DOHH2 (cell line): ENCODE measurements at regions not wholly inside any gene's neighbourhood (a gene's known extent, or its start where the extent isn't known, plus 50 kb on each side); places are given as distances from the start of the nearest gene placed in this dataset.

Experiments
- H3F3A ChIP-seq: fragments of 200-600 bp; sonication (generic), shearing (Covaris generic); 2 replicates; pipeline ENCODE4 v1.6.0; 2016; ENCODE audit warnings: antibody characterized with exemption, mild to moderate bottlenecking; ENCODE audit not compliant: control insufficient read depth, insufficient read depth
- H3K27ac ChIP-seq: fragments of 200-600 bp; sonication (generic); 2 replicates; pipeline ENCODE4 v1.5.1; 2014; ENCODE audit warnings: low read depth, mild to moderate bottlenecking, low read length, moderate library complexity
- H3K27me3 ChIP-seq: fragments of 200-600 bp; sonication (generic); 2 replicates; pipeline ENCODE4 v1.6.1; 2014; ENCODE audit warnings: mild to moderate bottlenecking, low read length, mixed read lengths; ENCODE audit not compliant: control insufficient read depth
- H3K36me3 ChIP-seq: fragments of 200-600 bp; sonication (generic); 2 replicates; pipeline ENCODE4 v1.6.1; 2014; ENCODE audit warnings: mild to moderate bottlenecking, low read length, moderate library complexity, mixed read lengths; ENCODE audit not compliant: control insufficient read depth
- H3K4me1 ChIP-seq: fragments of 200-600 bp; sonication (generic); 2 replicates; pipeline ENCODE4 v1.6.1; 2014; ENCODE audit warnings: mild to moderate bottlenecking, low read length, mixed read lengths; ENCODE audit not compliant: control insufficient read depth
- H3K4me2 ChIP-seq: fragments of 200-600 bp; sonication (generic); 2 replicates; pipeline ENCODE4 v1.6.0; 2014; ENCODE audit warnings: mild to moderate bottlenecking, low read length, moderate library complexity
- H3K4me3 ChIP-seq: fragments of 200-600 bp; sonication (generic); 2 replicates; pipeline ENCODE4 v1.5.1; 2014; ENCODE audit warnings: mild to moderate bottlenecking, low read length, mixed read lengths
- H3K79me2 ChIP-seq: fragments of 200-600 bp; sonication (generic); 2 replicates; pipeline ENCODE4 v1.6.1; 2014; ENCODE audit warnings: mild to moderate bottlenecking, low read length, mixed read lengths; ENCODE audit not compliant: control insufficient read depth
- H3K9me2 ChIP-seq: fragments of 200-600 bp; sonication (generic); replicated peaks from 2 replicates; pipeline ENCODE4 v1.6.1; 2014; ENCODE audit warnings: mild to moderate bottlenecking, low read length, mixed read lengths; ENCODE audit not compliant: control insufficient read depth
- H3K9me3 ChIP-seq: fragments of 200-600 bp; sonication (generic); 2 replicates; pipeline ENCODE4 v1.6.1; 2014; ENCODE audit warnings: antibody characterized with exemption, low read length, mixed read lengths; ENCODE audit not compliant: control insufficient read depth, insufficient read depth
- H4K20me1 ChIP-seq: fragments of 200-600 bp; sonication (generic); 2 replicates; pipeline ENCODE4 v1.6.0; 2014; ENCODE audit warnings: low read depth, mild to moderate bottlenecking, antibody characterized with exemption, low read length, moderate library complexity; ENCODE audit not compliant: control insufficient read depth, insufficient read depth
- CTCF ChIP-seq: fragments of 200-600 bp; sonication (generic); IDR thresholded peaks from one replicate; pipeline ENCODE4 v1.5.1; 2014; ENCODE audit warnings: antibody characterized with exemption, mild to moderate bottlenecking, low read depth, low read length; ENCODE audit not compliant: poor library complexity, severe bottlenecking
- EZH2phosphoT487 ChIP-seq: fragments of 200-600 bp; sonication (generic); IDR thresholded peaks from 2 replicates; pipeline ENCODE4 v1.6.1; 2017; ENCODE audit warnings: borderline replicate concordance, mild to moderate bottlenecking, antibody characterized with exemption, low read length, moderate library complexity, mixed read lengths

- Histone ChIP-seq H4K20me1 (no peaks in the 10 kb centered on the region), H3K27me3 (no peaks in the 10 kb centered on the region), H3K4me2 (no peak overlapping the region), H3K4me3 (no peak overlapping the region), H3K9me3 (no peaks in the 10 kb centered on the region), H3K36me3 (no peaks in the 10 kb centered on the region), H3K9me2 (no peaks in the 10 kb centered on the region), H3F3A (no peaks in the 10 kb centered on the region), H3K79me2 (no peaks in the 10 kb centered on the region), H3K27ac (no peak overlapping the region), H3K4me1 (no peaks in the 10 kb centered on the region)
- no peak for TF ChIP-seq EZH2phosphoT487
- TF ChIP-seq CTCF = no peak
Measured at GRCh38 chr19:28307963-28308362, 905.0 kb downstream of the UQCRFS1 start.

- H3K27ac ChIP-seq = no peak overlapping the region
- no peak overlapping the region for H3K4me3 ChIP-seq
- no peaks in the 10 kb centered on the region for H3K9me3 ChIP-seq
- no peaks in the 10 kb centered on the region for H3K9me2 ChIP-seq
- no peaks in the 10 kb centered on the region for H3K27me3 ChIP-seq
- TF ChIP-seq CTCF = no peak
- TF ChIP-seq EZH2phosphoT487 = no peak
- H3F3A ChIP-seq = no peaks in the 10 kb centered on the region
- no peaks in the 10 kb centered on the region for H3K36me3 ChIP-seq
- no peaks in the 10 kb centered on the region for H3K79me2 ChIP-seq
- H3K4me2 ChIP-seq = no peak overlapping the region
- no peaks in the 10 kb centered on the region for H3K4me1 ChIP-seq
- no peaks in the 10 kb centered on the region for H4K20me1 ChIP-seq
Measured at GRCh38 chr19:28307487-28307886, 905.5 kb downstream of the UQCRFS1 start.

- H3K4me3 ChIP-seq = no peak overlapping the region
- H3K4me1 ChIP-seq = no peaks in the 10 kb centered on the region
- TF ChIP-seq EZH2phosphoT487 (no peak), CTCF (no peak)
- no peaks in the 10 kb centered on the region for H4K20me1 ChIP-seq
- no peak overlapping the region for H3K27ac ChIP-seq
- H3K9me2 ChIP-seq = no peaks in the 10 kb centered on the region
- no peaks in the 10 kb centered on the region for H3K79me2 ChIP-seq
- no peaks in the 10 kb centered on the region for H3K36me3 ChIP-seq
- no peaks in the 10 kb centered on the region for H3K27me3 ChIP-seq
- H3F3A ChIP-seq = no peaks in the 10 kb centered on the region
- no peak overlapping the region for H3K4me2 ChIP-seq
- H3K9me3 ChIP-seq = no peaks in the 10 kb centered on the region
Measured at GRCh38 chr19:28305513-28305912, 907.4 kb downstream of the UQCRFS1 start.

- H3K9me3 ChIP-seq = no peaks in the 10 kb centered on the region
- TF ChIP-seq EZH2phosphoT487 = no peak
- TF ChIP-seq CTCF = no peak
- H3K27me3 ChIP-seq = no peaks in the 10 kb centered on the region
- H3K36me3 ChIP-seq = no peaks in the 10 kb centered on the region
- no peak overlapping the region for H3K27ac ChIP-seq
- no peaks in the 10 kb centered on the region for H3K9me2 ChIP-seq
- no peak overlapping the region for H3K4me2 ChIP-seq
- no peaks in the 10 kb centered on the region for H3K79me2 ChIP-seq
- no peaks in the 10 kb centered on the region for H3K4me1 ChIP-seq
- H4K20me1 ChIP-seq = no peaks in the 10 kb centered on the region
- no peaks in the 10 kb centered on the region for H3F3A ChIP-seq
- H3K4me3 ChIP-seq = no peak overlapping the region
Measured at GRCh38 chr19:28303502-28303901, 909.4 kb downstream of the UQCRFS1 start.
